ENCODE measurements at regions not wholly inside any gene's neighbourhood (a gene's known extent, or its start where the extent isn't known, plus 50 kb on each side); places are given as distances from the start of the nearest gene placed in this dataset.
"Not testable (repeated sequence)": the region's sequence is repeated elsewhere in the genome, so short reads cannot be mapped to it uniquely, and the experiment has no call there.

DNA sequence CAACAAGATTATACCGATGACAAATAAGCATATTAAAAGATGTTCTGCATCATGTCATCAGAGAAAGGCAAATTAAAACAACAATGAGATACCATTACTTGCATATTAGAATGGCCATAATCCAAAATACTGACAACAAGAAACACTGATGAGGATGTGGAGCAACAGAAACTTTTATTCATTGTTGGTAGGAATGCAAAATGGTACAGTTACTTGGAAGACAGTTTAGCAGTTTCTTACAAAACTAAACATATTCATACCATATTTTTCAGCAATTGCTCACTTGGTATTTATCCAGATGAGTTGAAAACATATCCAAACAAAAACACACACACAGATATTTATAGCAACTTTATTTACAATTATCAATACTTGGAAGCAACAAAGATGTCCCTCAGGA is 160.9 kb upstream of the MME start:
- no peaks in the 10 kb centered on the region for H3K4me1 ChIP-seq (ENCODE audit: control insufficient read depth in 2 of 2, insufficient read depth in 2 of 2, low read length in 2 of 2)
- H3K4me3 ChIP-seq (ENCODE audit: low read length in 2 of 2) = no peak overlapping the region
- H3K36me3 ChIP-seq (ENCODE audit: control insufficient read depth in 2 of 2, insufficient read depth in 2 of 2, low read length in 2 of 2) = no peaks in the 10 kb centered on the region
- H3K9me3 ChIP-seq (ENCODE audit: control insufficient read depth in 2 of 2, low read length in 2 of 2) = no peaks in the 10 kb centered on the region
- no peak overlapping the region for H3K9ac ChIP-seq (ENCODE audit: low read depth in 1 of 2, low read length in 2 of 2)
- no peaks in the 10 kb centered on the region for H3K27me3 ChIP-seq (ENCODE audit: control insufficient read depth in 2 of 2, insufficient read depth in 2 of 2, low read length in 2 of 2)
- H3K27ac ChIP-seq (ENCODE audit: low read depth in 2 of 2, low read length in 2 of 2) = no peak overlapping the region

DNA sequence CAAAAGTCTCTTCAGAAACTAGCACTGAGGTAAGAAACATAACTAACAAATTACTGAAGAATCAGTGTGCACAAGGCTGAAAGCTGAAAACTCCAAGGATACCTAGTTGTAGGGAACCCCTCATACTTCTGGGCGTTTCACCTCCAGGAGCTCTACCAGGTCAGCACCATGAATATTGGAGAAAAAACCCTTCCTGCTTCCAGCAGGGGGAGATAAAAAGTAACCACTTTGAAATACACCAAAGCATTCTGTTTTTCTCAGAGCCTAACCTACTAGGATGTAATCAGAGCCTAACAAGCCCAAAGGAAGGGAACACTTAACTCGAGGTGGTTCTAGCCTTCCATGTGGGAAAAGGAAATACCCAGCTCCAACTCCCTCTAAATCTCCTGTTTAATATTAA is 175.8 kb upstream of the MME start:
- H3K36me3 ChIP-seq (ENCODE audit: control insufficient read depth in 2 of 2, insufficient read depth in 2 of 2, low read length in 2 of 2) = no peaks in the 10 kb centered on the region
- no peak overlapping the region for H3K4me3 ChIP-seq (ENCODE audit: low read length in 2 of 2)
- no peak overlapping the region for H3K27ac ChIP-seq (ENCODE audit: low read depth in 2 of 2, low read length in 2 of 2)
- H3K9ac ChIP-seq (ENCODE audit: low read depth in 1 of 2, low read length in 2 of 2) = no peak overlapping the region
- no peaks in the 10 kb centered on the region for H3K27me3 ChIP-seq (ENCODE audit: control insufficient read depth in 2 of 2, insufficient read depth in 2 of 2, low read length in 2 of 2)
- H3K9me3 ChIP-seq (ENCODE audit: control insufficient read depth in 2 of 2, low read length in 2 of 2) = no peaks in the 10 kb centered on the region
- peaks cover 0 to 2% of the 10 kb centered on the region in 2 donors for H3K4me1 ChIP-seq (ENCODE audit: control insufficient read depth in 2 of 2, insufficient read depth in 2 of 2, low read length in 2 of 2)

DNA sequence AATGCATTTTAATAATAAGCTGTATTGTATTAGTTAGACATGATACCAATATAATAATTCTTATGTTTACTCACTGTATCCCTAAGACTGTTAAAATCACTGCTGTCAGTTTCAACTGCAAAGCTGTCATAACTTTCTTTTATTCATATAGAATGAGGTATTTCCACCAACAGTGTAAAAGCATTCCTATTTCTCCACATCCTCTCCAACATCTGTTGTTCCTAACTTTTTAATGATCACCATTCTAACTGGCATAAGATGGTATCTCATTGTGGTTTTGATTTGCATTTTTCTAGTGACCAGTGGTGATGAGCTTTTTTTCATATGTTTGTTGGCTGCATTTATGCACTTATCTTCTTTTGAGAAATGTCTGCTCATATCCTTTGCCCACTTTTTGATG is 177.6 kb upstream of the MME start:
- H3K9ac ChIP-seq (ENCODE audit: low read depth in 1 of 2, low read length in 2 of 2); H3K27me3 ChIP-seq (ENCODE audit: control insufficient read depth in 2 of 2, insufficient read depth in 2 of 2, low read length in 2 of 2); H3K36me3 ChIP-seq (ENCODE audit: control insufficient read depth in 2 of 2, insufficient read depth in 2 of 2, low read length in 2 of 2); H3K27ac ChIP-seq (ENCODE audit: low read depth in 2 of 2, low read length in 2 of 2); H3K4me1 ChIP-seq (ENCODE audit: control insufficient read depth in 2 of 2, insufficient read depth in 2 of 2, low read length in 2 of 2); H3K4me3 ChIP-seq (ENCODE audit: low read length in 2 of 2); H3K9me3 ChIP-seq (ENCODE audit: control insufficient read depth in 2 of 2, low read length in 2 of 2): not testable (repeated sequence)

DNA sequence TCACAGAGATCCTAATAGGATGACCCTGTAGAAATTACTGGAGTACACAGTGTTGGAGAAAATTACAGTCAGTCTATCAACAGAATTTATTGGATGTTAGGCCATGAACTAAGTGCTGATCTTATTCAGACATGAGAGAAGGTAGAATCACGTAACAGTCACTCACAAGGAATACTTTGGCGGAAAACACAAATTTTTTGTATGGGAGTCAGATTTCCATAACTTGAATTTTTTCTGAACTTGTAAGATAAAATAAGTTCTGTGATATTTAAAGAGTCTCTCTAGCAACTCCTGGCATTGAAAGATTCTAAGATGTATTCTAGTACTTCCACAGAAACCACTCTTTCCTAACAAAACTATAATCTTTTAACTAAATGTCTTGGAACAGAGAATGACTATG is 178.8 kb upstream of the MME start:
- H3K9me3 ChIP-seq (ENCODE audit: control insufficient read depth in 2 of 2, low read length in 2 of 2) = no peaks in the 10 kb centered on the region
- H3K27ac ChIP-seq (ENCODE audit: low read depth in 2 of 2, low read length in 2 of 2) = no peak overlapping the region
- peaks cover 0 to 2% of the 10 kb centered on the region in 2 donors for H3K4me1 ChIP-seq (ENCODE audit: control insufficient read depth in 2 of 2, insufficient read depth in 2 of 2, low read length in 2 of 2)
- no peak overlapping the region for H3K4me3 ChIP-seq (ENCODE audit: low read length in 2 of 2)
- H3K36me3 ChIP-seq (ENCODE audit: control insufficient read depth in 2 of 2, insufficient read depth in 2 of 2, low read length in 2 of 2) = no peaks in the 10 kb centered on the region
- no peaks in the 10 kb centered on the region for H3K27me3 ChIP-seq (ENCODE audit: control insufficient read depth in 2 of 2, insufficient read depth in 2 of 2, low read length in 2 of 2)
- H3K9ac ChIP-seq (ENCODE audit: low read depth in 1 of 2, low read length in 2 of 2) = no peak overlapping the region

DNA sequence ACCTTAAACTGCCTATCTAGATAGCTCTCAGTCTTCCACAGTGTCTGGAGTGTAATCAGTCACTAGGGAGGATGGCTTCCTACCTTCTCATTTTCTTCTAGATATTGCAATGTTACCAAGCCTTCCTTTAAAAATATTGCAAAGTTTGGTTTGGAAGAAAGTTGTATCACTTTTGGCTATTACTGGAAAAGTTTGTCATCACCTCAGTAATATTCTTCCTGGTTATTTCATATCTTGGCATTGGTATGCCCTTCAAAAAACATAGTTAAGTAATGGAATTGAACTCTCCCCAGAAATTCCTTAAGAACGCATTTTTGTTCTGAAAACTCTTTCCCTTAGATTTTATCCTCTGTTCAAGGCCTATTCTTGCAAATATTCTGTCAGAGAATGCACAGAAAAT is 179.3 kb upstream of the MME start:
- no peak overlapping the region for H3K4me3 ChIP-seq (ENCODE audit: low read length in 2 of 2)
- H3K27me3 ChIP-seq (ENCODE audit: control insufficient read depth in 2 of 2, insufficient read depth in 2 of 2, low read length in 2 of 2) = no peaks in the 10 kb centered on the region
- H3K36me3 ChIP-seq (ENCODE audit: control insufficient read depth in 2 of 2, insufficient read depth in 2 of 2, low read length in 2 of 2) = no peaks in the 10 kb centered on the region
- peaks cover 0 to 2% of the 10 kb centered on the region in 2 donors for H3K4me1 ChIP-seq (ENCODE audit: control insufficient read depth in 2 of 2, insufficient read depth in 2 of 2, low read length in 2 of 2)
- H3K9me3 ChIP-seq (ENCODE audit: control insufficient read depth in 2 of 2, low read length in 2 of 2) = no peaks in the 10 kb centered on the region
- no peak overlapping the region for H3K9ac ChIP-seq (ENCODE audit: low read depth in 1 of 2, low read length in 2 of 2)
- H3K27ac ChIP-seq (ENCODE audit: low read depth in 2 of 2, low read length in 2 of 2) = no peak overlapping the region

DNA sequence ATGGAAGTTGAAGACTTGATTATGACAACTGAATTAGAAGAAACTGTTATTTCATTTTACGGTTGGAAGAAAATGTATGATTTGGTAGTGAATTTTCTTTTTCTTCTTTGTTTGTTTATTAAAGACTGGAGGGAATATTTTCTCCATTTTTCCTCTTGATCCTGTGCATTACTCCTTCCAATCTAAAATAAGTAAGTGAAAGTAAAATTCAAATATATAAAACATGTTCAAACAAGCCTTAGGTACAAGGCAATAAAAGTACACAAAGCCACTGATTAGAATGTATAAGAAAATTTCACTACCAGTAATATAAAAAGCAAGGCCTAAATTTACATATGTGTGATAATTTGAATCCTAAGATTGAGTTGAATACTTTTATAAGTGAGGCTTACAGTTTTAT is 181.2 kb upstream of the MME start:
- Histone ChIP-seq H3K36me3 (ENCODE audit: control insufficient read depth in 2 of 2, insufficient read depth in 2 of 2, low read length in 2 of 2) (no peaks in the 10 kb centered on the region), H3K9me3 (ENCODE audit: control insufficient read depth in 2 of 2, low read length in 2 of 2) (no peaks in the 10 kb centered on the region), H3K4me1 (ENCODE audit: control insufficient read depth in 2 of 2, insufficient read depth in 2 of 2, low read length in 2 of 2) (peaks cover 0 to 2% of the 10 kb centered on the region in 2 donors), H3K9ac (ENCODE audit: low read depth in 1 of 2, low read length in 2 of 2) (no peak overlapping the region), H3K4me3 (ENCODE audit: low read length in 2 of 2) (no peak overlapping the region), H3K27me3 (ENCODE audit: control insufficient read depth in 2 of 2, insufficient read depth in 2 of 2, low read length in 2 of 2) (no peaks in the 10 kb centered on the region), H3K27ac (ENCODE audit: low read depth in 2 of 2, low read length in 2 of 2) (no peak overlapping the region)

DNA sequence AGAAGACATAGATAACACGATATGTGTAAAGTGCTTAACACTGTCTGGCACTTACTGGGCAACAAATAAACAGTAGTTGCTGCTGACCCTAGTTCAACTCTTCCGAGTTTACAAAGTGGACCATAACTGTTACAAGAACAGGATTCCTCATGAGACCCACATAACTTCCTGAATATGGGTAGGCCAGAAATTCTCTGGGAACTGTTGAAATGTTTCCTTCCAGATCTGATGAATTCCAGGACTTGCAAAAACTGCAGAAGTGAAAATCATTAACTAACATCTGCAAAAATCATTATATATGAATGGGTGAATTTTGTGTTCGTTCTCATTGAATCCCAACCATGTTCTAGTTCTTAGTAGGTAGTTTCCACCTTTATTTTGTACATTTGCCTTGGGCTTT is 181.7 kb upstream of the MME start:
- no peak overlapping the region for H3K27ac ChIP-seq (ENCODE audit: low read depth in 2 of 2, low read length in 2 of 2)

DNA sequence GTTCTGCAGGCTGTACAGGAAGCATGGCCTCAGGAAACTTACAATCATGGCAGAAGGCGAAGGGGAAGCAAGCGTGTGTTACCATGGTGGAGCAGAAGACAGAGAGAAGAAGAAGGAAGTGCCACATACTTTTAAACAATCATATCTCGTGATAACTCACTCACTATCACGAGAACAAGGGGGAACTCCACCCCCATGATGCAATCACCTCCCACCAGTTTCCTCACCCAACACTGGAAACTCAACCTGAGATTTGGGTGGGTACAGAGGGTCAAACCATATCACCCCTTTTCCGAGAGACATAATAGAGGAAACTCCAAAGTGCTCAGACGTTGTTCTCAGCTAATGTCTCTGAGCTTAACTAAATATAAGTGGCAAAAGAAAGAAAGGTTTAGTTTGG is 186.3 kb upstream of the MME start:
- Histone ChIP-seq H3K36me3 (ENCODE audit: control insufficient read depth in 2 of 2, insufficient read depth in 2 of 2, low read length in 2 of 2) (no peaks in the 10 kb centered on the region), H3K9ac (ENCODE audit: low read depth in 1 of 2, low read length in 2 of 2) (no peak overlapping the region), H3K27me3 (ENCODE audit: control insufficient read depth in 2 of 2, insufficient read depth in 2 of 2, low read length in 2 of 2) (no peaks in the 10 kb centered on the region), H3K9me3 (ENCODE audit: control insufficient read depth in 2 of 2, low read length in 2 of 2) (no peaks in the 10 kb centered on the region), H3K27ac (ENCODE audit: low read depth in 2 of 2, low read length in 2 of 2) (no peak overlapping the region), H3K4me1 (ENCODE audit: control insufficient read depth in 2 of 2, insufficient read depth in 2 of 2, low read length in 2 of 2) (no peaks in the 10 kb centered on the region), H3K4me3 (ENCODE audit: low read length in 2 of 2) (no peak overlapping the region)

More for the DNA sequence above, 181.7 kb upstream of the MME start:
- H3K9ac ChIP-seq (ENCODE audit: low read depth in 1 of 2, low read length in 2 of 2) = no peak overlapping the region
- no peak overlapping the region for H3K4me3 ChIP-seq (ENCODE audit: low read length in 2 of 2)
- H3K36me3 ChIP-seq (ENCODE audit: control insufficient read depth in 2 of 2, insufficient read depth in 2 of 2, low read length in 2 of 2) = no peaks in the 10 kb centered on the region
- no peaks in the 10 kb centered on the region for H3K9me3 ChIP-seq (ENCODE audit: control insufficient read depth in 2 of 2, low read length in 2 of 2)
- H3K27me3 ChIP-seq (ENCODE audit: control insufficient read depth in 2 of 2, insufficient read depth in 2 of 2, low read length in 2 of 2) = no peaks in the 10 kb centered on the region
- H3K4me1 ChIP-seq (ENCODE audit: control insufficient read depth in 2 of 2, insufficient read depth in 2 of 2, low read length in 2 of 2) = peaks cover 0 to 2% of the 10 kb centered on the region in 2 donors

DNA sequence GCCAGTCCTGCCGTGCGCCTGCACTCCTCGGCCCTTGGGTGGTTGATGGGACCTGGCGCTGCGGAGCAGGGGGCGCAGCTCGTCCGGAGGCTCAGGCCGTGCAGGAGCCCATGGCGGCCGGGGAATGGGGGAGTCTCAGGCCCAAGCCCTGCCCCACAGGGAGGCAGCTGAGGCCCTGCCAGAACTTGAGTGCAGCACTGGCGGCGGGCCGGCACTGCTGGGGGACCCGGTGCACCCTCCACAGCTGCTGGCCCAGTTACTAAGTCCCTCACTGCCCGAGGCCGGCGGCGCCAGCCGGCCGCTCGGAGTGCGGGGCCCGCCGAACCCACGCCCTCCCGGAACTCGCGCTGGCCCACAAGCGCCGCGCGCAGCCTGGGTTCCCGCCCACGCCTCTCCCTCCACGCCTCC is 190.9 kb upstream of the MME start:
- H3K4me3 ChIP-seq (ENCODE audit: low read length in 2 of 2) = no peak overlapping the region
- no peaks in the 10 kb centered on the region for H3K4me1 ChIP-seq (ENCODE audit: control insufficient read depth in 2 of 2, insufficient read depth in 2 of 2, low read length in 2 of 2)
- H3K36me3 ChIP-seq (ENCODE audit: control insufficient read depth in 2 of 2, insufficient read depth in 2 of 2, low read length in 2 of 2) = no peaks in the 10 kb centered on the region
- no peak overlapping the region for H3K9ac ChIP-seq (ENCODE audit: low read depth in 1 of 2, low read length in 2 of 2)
- no peak overlapping the region for H3K27ac ChIP-seq (ENCODE audit: low read depth in 2 of 2, low read length in 2 of 2)
- no peaks in the 10 kb centered on the region for H3K27me3 ChIP-seq (ENCODE audit: control insufficient read depth in 2 of 2, insufficient read depth in 2 of 2, low read length in 2 of 2)
- H3K9me3 ChIP-seq (ENCODE audit: control insufficient read depth in 2 of 2, low read length in 2 of 2) = no peaks in the 10 kb centered on the region

DNA sequence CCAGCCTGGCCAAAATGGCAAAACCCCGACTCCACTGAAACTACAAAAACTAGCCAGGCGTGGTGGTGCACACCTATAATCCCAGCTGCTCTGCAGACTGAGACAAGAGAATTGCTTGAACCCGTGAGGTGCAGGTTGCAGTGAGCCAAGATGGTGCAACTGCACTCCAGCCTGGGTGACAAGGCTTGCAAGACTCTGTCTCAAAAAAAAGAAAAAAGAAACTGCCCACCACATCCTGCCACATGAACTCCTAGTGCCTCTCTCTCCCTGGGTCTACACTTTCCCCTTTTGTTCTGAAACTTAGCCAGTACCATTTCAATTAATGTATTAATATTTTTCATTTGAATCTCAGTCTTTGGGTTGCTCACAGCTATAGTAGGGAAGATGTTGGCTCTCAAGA is 192.2 kb upstream of the MME start:
- Histone ChIP-seq H3K9ac (ENCODE audit: low read depth in 1 of 2, low read length in 2 of 2) (no peak overlapping the region), H3K27ac (ENCODE audit: low read depth in 2 of 2, low read length in 2 of 2) (no peak overlapping the region), H3K4me3 (ENCODE audit: low read length in 2 of 2) (no peak overlapping the region), H3K4me1 (ENCODE audit: control insufficient read depth in 2 of 2, insufficient read depth in 2 of 2, low read length in 2 of 2) (no peaks in the 10 kb centered on the region), H3K27me3 (ENCODE audit: control insufficient read depth in 2 of 2, insufficient read depth in 2 of 2, low read length in 2 of 2) (no peaks in the 10 kb centered on the region), H3K9me3 (ENCODE audit: control insufficient read depth in 2 of 2, low read length in 2 of 2) (no peaks in the 10 kb centered on the region), H3K36me3 (ENCODE audit: control insufficient read depth in 2 of 2, insufficient read depth in 2 of 2, low read length in 2 of 2) (no peaks in the 10 kb centered on the region)

DNA sequence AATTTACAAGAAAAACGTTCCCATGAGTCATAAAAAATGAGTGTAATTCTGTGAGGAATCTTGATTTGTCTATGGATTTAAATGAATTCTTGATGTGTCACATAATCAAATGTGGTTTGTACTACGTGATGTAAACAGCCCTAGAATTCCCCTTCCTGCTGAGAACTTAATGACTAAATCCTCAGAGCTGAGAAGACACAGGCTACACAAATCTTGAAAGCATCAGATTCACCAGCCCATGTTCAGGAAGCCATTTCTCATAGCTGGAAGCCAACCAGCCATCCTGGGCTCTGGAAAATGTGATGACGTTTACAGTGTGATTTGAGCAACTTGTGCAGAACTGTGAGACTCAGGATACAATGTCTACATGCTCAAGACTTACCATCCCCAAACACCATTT is 193.7 kb upstream of the MME start:
- no peaks in the 10 kb centered on the region for H3K4me1 ChIP-seq (ENCODE audit: control insufficient read depth in 2 of 2, insufficient read depth in 2 of 2, low read length in 2 of 2)
- H3K36me3 ChIP-seq (ENCODE audit: control insufficient read depth in 2 of 2, insufficient read depth in 2 of 2, low read length in 2 of 2) = no peaks in the 10 kb centered on the region
- no peak overlapping the region for H3K27ac ChIP-seq (ENCODE audit: low read depth in 2 of 2, low read length in 2 of 2)
- no peaks in the 10 kb centered on the region for H3K9me3 ChIP-seq (ENCODE audit: control insufficient read depth in 2 of 2, low read length in 2 of 2)
- H3K4me3 ChIP-seq (ENCODE audit: low read length in 2 of 2) = no peak overlapping the region
- no peak overlapping the region for H3K9ac ChIP-seq (ENCODE audit: low read depth in 1 of 2, low read length in 2 of 2)
- H3K27me3 ChIP-seq (ENCODE audit: control insufficient read depth in 2 of 2, insufficient read depth in 2 of 2, low read length in 2 of 2) = no peaks in the 10 kb centered on the region
